Medulla oblongata (tissue), 1 donor: ENCODE measurements at regions not wholly inside any gene's neighbourhood (a gene's known extent, or its start where the extent isn't known, plus 50 kb on each side); places are given as distances from the start of the nearest gene placed in this dataset.
A peak's percentile ranks its signal among the peaks of the same experiment; 100 is the strongest.

Experiments
- DNase-seq: peaks from one replicate; pipeline ENCODE4 v3.0.0-alpha.2; 2015; ENCODE audit errors: extremely low spot score

DNA sequence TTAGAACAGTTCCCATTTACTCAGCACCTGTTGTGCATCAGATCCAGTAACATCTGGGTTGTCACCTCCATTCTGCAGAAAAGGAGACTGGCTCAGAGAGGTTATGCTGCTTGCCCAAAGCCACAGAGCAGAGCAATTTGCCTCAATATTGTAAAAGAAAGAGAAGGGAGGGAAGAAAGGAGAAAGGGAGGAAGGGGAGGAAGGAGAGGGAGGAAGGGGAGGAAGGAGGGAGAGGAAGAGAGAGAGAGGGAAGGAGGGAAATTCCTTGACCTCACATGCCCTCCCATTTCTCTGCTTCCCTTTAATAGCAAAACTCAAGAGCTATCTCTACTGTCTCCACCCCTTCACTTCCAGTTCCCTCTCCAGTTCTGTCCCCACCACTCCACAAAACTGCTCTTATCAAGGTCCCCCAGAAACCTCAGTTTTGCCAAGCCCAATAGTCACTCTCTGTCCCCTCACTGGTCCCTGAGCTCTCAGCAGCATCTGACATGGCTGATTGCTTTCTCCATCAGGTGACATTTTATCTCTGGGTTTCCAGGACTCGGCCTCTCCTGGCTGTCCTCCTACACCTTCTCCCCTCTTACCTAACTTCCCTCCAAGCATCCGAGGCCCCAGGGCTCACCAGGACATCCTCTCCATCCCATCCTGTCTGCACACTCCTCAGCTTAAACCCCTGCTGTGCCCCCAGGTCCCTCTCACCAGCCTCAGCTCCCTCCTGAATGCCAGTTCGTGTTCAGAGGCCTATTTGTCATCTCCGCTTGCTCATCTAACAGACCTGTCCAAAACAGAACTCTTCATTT, 104.7 kb upstream of the LINGO1 start:
- DNase-seq, result no peak

DNA sequence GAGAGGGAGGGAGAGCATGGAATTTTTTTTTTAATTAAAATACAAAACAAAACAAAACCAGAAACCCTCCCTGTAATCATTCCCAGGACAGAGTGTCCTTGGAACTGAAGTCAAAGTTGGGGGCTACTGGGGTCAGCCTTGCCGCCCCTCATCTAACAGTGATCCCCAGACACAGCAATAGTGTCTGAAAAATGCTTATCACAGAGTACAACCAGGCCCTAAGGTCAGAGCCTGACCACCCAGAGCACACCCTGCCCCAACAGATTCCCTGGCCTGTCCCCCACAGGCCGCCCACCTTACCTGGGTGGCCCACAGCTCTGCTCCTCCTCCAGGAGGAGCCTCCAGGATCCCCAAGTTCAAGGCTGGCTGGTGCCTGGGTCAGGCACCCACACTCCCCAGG, 101.6 kb upstream of the LINGO1 start:
- DNase-seq, result no peak

DNA sequence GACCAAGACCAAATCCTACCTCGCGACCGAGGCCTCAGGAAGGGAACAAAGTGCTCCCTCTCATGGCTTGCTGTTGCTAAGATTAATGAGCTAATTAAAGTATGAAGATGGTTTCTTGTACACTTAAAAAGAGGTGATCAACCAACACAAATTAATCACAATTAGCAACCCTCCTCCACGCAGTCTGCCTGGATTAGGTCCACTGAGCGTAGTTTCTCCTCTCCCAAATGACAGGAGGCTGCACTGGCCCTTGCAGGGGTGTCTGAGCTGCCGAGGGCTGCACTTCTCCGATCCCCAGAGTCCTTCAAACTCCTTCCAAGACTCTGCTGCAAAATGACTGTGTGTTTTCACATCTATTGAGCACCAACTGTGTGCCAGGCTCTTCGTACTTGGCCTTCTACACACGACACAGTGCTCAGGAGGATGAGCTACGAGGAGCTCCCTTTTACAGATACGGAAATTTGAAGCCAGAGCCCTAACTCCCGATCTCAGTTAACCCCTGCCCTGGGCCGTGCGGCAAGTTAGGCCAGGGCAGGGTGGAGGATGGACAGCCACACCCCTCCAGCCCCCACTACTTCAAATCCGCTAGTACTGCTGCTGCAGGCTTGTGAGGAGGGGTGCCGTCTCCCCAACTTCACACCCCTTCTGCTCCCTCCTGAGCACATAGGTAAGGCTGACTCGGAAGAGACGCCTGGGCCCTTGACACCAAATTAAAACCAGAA, 101.0 kb upstream of the LINGO1 start:
- DNase-seq, result no peak

GRCh38 chr15:77732514-77733335, 100.0 kb upstream of the LINGO1 start:
- no peak for DNase-seq

GRCh38 chr15:77731945-77732344, 99.2 kb upstream of the LINGO1 start:
- no peak for DNase-seq

DNA sequence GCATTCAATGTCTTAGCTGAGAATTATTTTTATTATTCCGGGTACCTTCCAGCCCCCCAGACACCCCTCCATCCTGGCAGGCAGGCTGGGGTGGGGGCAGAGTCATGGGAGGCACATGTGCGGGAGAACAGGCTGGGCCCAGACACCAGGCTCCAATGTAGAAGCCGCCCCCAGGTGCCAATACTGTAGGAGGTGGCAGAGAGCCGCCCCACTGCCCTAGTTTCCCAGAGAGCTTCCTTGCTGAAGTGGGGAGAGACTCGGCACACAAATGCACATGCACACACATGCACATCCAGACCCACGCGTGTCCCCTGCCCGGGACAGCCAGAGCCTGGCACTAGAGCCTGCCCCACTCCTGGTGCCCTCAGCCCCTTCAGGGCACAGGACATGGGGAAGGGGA, 98.4 kb upstream of the LINGO1 start:
- no peak for DNase-seq

GRCh38 chr15:77727635-77728304, 95.1 kb upstream of the LINGO1 start:
- no peak for DNase-seq

DNA sequence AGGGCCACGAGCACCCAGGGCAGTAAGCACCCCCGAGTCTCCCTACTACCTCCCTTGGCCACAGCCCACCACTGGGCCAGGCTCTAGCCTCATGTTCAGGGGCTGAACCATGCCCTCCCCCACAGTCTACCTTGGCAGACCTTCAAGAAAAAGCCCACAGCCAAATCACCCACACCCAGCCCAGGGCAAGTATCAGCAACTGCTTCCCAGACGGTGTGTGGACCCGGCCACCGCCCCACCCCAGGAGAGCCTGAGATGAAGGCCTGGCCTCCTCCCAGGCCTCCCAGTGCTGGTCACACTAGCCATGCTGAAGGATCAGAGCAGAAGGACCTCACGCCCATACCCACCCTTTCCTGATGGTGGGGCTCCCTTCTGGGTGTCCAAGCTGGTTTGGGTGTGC, 92.0 kb upstream of the LINGO1 start:
- no peak for DNase-seq

DNA sequence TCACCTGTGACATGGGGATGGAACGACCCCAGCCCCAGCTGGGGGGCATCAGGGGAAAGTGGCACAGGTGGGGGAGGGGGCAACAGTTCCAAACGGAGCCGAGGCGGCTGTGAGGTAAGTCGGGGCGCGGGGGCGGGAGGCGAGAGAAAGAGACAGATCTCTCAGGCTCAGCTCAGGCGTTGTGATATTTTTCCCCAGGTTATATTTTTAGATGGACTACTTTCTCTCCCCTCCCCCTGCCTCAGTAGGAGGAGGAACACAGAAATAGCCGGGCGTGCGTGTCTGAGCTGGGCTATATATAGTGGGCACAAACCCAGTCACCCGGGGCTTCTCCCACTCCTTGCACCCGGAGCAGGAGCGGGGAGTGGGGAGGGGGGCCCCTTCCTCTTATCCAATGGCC, 91.0 kb upstream of the LINGO1 start:
- DNase-seq, result no peak

- DNase-seq, result no peak
Observed at GRCh38 chr15:77722759-77723460, 90.2 kb upstream of the LINGO1 start.

DNA sequence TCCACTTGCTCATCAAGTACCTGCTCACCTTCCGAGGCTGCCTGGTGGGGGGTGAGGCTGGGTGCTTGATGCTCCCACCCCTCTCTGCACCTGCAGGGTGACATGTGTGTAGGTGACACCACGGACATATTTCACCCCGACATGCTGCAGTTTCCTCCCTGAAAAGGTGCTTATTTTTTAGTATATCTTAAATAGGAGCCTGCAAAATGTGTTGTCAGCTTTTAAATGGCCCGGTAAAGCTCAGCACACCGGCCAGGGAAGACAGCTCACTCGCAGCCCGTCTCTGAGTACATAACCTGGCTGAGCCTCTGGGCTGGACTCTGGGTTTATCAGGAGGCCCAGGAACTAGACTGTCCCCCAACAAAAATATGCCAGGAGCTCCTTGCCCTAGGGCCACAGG, 89.3 kb upstream of the LINGO1 start:
- DNase-seq, result no peak

- DNase-seq, result no peak
Observed at GRCh38 chr15:77720655-77721054, 87.9 kb upstream of the LINGO1 start.

DNA sequence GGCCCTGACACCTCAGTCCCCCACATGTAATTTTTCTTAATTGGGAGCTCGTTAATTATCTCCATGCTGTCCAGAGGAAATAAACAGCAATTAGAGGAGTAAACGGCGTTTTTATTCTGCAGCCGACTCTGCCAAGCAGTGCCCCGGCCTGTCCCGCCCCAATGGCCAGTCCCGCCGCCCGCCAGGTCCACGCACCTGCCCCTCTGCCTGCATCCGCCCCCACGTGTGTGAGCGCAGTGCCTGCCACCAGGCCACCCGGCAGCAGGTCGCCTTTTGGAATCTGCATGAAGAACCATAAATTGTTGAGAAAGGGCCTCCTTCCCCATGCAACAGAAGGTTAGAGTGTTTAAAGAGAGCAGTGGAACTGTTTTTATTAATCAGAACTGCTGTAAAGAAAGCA, 87.5 kb upstream of the LINGO1 start:
- no peak for DNase-seq

GRCh38 chr15:77719450-77719849, 86.7 kb upstream of the LINGO1 start:
- no peak for DNase-seq

- peak; percentile 3 for DNase-seq
Observed at GRCh38 chr15:77717333-77717990, 84.8 kb upstream of the LINGO1 start.

DNA sequence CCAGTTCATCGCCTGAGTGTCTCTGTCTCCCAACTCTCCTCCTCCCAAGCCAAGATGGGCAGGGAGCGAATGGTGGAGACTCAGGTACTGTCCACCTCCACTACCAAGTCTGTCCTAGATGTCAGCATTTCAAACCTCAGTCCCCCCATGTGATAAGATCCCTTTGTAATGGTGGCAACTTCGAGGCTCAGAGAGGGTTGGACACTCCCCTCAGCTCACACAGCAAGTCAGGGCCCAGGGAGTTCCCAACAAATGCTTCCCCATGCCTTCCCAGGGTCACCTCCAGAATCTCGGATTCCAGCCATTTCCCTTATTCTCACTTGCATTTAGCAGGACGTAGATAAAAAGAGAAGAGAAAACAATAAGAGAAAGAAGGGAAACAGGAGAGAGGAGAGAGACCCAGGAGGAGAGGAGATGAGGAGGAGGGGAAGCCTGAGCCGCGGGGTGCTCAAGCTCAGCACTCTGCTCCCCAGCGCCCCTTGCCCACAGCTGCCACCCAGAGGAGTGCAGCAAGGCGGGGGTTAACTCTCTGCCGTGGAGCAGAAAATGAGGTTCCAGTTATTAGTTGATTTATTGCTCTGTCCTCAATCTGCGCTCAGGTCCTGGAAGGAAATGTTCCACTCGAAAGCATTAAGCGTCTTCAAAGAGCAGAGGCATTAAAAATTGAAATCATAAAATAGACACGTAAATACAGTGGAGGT, 84.1 kb upstream of the LINGO1 start:
- no peak for DNase-seq

- no peak for DNase-seq
Observed at GRCh38 chr15:77715860-77716259, 83.1 kb upstream of the LINGO1 start.

DNA sequence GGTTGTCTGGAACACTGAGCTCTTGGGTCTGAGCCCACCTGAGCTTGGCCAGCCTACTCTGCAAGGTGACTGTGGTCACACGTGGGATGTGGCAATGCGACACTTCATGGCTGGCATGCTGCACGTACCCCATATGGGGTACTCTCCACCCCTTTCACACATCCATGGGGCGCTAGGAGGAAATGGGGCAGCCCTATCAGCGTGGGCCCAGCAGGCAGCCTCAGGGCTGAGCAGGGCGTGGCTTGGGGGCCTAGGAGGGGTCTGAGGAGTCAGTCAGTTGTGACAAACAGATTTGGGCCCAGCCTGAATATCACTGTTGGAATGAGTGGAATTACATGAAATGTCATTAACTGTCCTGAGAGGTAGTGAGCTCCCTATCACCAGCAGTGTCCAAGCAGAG, 82.3 kb upstream of the LINGO1 start:
- no peak for DNase-seq

- DNase-seq, result no peak
Observed at GRCh38 chr15:77714555-77714954, 81.8 kb upstream of the LINGO1 start.

DNA sequence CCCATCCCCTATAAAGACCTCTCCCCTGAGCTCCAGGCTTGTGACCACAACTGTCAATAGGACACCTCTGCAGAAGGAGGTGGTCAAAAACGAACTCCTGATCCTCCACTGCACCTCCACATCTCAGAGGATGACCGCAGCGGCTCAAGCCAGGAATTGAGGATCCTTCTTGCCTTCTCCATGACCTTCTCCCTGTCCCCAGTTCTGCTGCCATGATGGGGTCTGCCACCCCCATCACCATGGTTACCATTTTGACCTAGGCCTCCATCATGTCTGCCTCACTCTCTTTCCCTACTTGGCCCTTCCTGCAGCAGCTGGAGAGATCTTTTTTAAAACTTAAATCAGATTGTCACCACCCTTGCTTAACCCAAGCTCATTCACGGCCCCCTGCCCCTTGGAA, 81.3 kb upstream of the LINGO1 start:
- DNase-seq, result no peak
